GM12873 (cell line): ENCODE measurements at regions not wholly inside any gene's neighbourhood (a gene's known extent, or its start where the extent isn't known, plus 50 kb on each side); places are given as distances from the start of the nearest gene placed in this dataset.

Experiments
- TF ChIP-seq, protein P1 (sequence below): IDR thresholded peaks from 2 replicates; pipeline ENCODE4 v1.5.1; 2012; ENCODE audit warnings: low read depth, mild to moderate bottlenecking, moderate library complexity, low read length, control low read depth; ENCODE audit not compliant: insufficient read depth; ENCODE audit errors: missing control alignments

DNA sequence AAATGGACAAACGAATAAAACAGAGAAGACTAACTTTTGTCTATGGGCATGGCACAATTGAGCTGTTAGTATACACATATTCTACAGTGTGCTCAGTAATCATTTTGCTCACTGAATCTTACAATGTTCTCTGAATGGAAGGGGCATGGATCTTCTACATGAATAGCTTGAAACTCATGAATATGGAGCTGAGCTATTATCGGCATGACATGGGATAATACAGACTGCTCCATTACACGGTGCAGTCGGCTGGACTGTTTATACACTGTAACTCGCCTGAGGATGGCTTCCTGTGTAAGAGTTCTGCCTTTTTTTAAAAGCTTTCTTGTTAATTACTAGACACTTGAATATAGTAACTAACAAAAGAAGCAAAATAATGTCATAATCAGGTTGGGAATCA, 368.5 kb upstream of the MAD2L1 start:
- TF ChIP-seq, protein P1, sequence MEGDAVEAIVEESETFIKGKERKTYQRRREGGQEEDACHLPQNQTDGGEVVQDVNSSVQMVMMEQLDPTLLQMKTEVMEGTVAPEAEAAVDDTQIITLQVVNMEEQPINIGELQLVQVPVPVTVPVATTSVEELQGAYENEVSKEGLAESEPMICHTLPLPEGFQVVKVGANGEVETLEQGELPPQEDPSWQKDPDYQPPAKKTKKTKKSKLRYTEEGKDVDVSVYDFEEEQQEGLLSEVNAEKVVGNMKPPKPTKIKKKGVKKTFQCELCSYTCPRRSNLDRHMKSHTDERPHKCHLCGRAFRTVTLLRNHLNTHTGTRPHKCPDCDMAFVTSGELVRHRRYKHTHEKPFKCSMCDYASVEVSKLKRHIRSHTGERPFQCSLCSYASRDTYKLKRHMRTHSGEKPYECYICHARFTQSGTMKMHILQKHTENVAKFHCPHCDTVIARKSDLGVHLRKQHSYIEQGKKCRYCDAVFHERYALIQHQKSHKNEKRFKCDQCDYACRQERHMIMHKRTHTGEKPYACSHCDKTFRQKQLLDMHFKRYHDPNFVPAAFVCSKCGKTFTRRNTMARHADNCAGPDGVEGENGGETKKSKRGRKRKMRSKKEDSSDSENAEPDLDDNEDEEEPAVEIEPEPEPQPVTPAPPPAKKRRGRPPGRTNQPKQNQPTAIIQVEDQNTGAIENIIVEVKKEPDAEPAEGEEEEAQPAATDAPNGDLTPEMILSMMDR: no peak

DNA sequence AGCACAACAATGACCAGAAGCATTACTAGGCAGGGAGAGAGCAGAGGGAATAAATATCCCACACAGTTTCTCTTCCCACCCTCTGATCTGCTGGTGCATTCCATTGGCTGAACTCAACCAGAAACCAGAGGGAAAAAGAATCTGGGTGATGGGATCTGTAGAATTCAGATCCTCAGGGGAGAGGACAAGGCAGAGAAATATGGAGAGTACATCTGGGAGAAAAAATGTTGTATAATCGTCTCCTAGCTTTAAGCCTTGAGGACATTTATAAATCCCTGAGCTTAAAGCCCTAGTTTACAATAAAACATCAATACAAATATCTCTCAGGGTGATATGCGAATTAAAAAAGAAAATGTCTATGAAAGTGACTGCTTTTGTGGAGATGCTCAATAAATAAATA, 368.1 kb upstream of the MAD2L1 start:
- TF ChIP-seq, protein P1: no peak

DNA sequence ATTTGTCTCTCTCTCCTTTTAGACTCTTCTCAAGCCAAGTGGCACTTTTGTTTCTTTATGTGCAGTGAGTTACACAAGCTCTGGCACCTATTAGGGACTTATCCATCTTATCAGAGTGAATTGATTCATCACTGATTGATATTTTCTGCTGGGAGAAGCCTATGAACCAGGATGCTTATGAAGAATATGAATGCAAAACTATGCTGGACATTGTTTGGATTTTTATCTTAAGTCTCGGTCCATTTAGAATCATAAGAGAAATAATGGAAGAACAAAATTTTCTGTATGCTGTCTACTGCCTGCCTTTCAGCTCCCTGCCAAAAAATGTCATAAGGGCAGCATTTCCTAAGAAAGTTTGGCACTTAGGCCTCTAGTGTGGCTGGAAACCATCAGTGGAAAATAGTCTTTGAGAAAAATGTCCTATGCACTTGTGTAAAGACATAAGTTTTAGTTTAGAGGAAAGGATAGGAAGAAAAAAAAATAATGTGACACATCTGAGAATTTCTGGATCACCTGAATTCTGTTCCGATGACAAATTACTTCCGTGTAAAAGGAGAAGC, 365.7 kb upstream of the MAD2L1 start:
- TF ChIP-seq, protein P1: no peak

DNA sequence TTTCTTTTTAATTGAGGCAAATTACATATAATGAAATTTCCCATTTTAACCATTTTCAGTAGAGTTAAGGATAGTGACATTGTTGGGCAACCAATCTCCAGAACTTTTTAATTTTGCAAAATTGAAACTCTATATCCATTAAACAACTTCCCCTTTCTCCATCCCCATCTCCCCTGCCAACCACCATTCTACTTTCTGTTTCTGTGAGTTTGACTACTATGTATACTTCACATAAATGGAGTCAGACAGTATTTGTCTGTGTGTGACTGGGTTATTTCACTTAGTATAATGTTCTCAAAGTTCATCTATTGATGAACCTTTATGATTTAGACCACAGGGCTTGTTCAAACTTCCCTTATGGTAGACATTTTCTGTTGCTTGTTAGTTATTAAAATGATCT, 364.5 kb upstream of the MAD2L1 start:
- TF ChIP-seq, protein P1: no peak

DNA sequence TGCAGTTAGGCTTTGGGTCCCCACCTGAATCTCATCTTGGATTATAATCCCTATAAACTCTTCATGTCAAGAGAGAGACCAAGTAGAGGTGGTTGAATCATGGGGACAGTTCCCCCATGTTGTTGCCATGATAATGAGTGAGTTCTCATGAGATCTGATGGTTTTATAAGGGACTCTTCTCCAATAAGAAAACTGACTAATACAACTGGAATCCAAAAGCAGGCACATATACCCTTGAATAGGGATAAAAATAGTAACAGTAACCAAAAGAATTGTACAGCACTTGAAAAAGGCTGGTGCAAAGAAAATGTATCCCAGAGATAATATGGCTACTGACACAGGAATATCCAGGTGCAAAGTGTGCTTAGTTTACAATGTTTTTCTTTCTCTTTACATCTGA, 351.5 kb upstream of the MAD2L1 start:
- TF ChIP-seq, protein P1: no peak

DNA sequence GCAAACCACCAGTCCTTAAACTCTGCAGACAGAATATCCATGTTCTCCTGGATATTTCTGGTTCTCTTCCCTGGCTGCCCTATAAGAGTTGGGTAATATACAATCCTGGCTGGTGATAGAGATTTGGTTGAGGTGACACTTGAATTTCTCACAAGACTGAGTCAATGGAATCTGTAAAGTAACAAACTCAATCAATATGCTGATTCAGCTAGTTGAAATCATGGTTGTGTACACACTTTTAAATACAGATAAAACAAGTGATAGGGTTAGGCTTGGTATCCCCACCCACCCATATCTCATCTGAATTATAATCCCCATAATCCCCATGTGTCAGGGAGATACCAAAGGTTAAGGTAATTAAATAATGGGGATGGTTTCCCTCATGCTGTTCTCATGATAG, 349.2 kb upstream of the MAD2L1 start:
- TF ChIP-seq, protein P1: no peak

DNA sequence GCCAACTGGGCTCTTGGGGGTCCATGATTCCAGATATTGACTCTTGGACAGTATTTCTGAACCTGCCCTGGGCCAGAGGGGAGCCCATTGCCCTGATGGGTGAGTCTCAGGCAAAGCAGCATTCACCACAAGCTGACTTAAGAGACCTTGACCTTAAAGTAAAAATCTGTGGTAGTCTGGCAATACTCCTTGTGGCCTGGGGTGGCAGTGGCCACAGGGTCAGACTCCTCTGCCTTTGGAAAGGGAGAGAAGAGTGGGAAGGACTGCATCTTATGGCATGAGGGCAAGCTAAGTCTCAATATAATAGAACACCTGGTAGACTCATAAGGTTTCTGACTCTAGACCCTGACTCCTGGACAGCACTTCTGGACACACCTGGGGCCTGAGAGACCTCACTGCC, 340.3 kb upstream of the MAD2L1 start:
- TF ChIP-seq, protein P1: no peak

DNA sequence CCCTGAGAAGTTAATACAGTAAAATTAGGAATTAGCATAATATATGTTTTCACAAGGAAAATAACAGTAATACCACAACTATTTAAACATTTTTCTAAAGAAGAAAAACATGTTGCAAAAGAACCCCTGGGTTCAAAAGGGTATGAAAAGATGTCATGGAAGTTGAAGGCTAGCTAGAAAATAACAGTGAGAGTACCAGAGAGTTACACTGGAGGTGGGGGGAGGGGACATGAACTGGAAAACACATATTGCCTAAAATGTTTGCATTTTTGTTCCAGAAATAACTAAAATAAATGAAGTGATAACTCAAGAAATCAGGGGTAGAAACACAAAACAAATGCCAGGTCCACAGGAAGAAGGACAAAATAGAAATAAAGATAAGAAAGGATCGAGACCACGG, 336.6 kb upstream of the MAD2L1 start:
- TF ChIP-seq, protein P1: no peak
